Gastrocnemius medialis (tissue), 4 donors: ENCODE measurements at regions not wholly inside any gene's neighbourhood (a gene's known extent, or its start where the extent isn't known, plus 50 kb on each side); places are given as distances from the start of the nearest gene placed in this dataset.

ENCODE experiments used
- ATAC-seq, 2 donors: fragments of 150-250 bp; one replicate each; pipeline ENCODE4 v1.9.1; 2016
- DNase-seq, 2 donors: peaks; one replicate each; pipeline ENCODE4 v3.0.0-alpha.2; 2019
- H3K27ac ChIP-seq, 4 donors: fragments of 200-600 bp; sonication (generic); 1 replicate in 1 of 4; 2 replicates in 3 of 4; pipeline ENCODE4 v1.5.1; 2016 to 2018; ENCODE audit warnings: mild to moderate bottlenecking in 2 of 4, moderate library complexity in 1 of 4
- H3K27me3 ChIP-seq, 3 donors: fragments of 200-600 bp; sonication (generic) in 2 of 3; 1 replicate in 1 of 3; 2 replicates in 2 of 3; pipeline versions ENCODE4 v1.5.1 to v1.6.0; 2016 to 2019; ENCODE audit warnings: mild to moderate bottlenecking in 1 of 3, moderate library complexity in 1 of 3
- H3K36me3 ChIP-seq, 2 donors: fragments of 200-600 bp; sonication (generic) in 1 of 2; one replicate each; pipeline ENCODE4 v1.5.1; 2017 to 2018
- H3K4me1 ChIP-seq, 2 donors: fragments of 200-600 bp; sonication (generic) in 1 of 2; one replicate each; pipeline ENCODE4 v1.5.1; 2016 to 2017; ENCODE audit warnings: mild to moderate bottlenecking in 2 of 2
- H3K4me3 ChIP-seq, 4 donors: fragments of 200-600 bp; sonication (generic) in 3 of 4; 1 replicate in 1 of 4; 2 replicates in 3 of 4; pipeline ENCODE4 v1.5.1; 2016 to 2019; ENCODE audit warnings: mild to moderate bottlenecking in 2 of 4
- H3K9me3 ChIP-seq, 3 donors: fragments of 200-600 bp; sonication (generic) in 2 of 3; 1 replicate in 1 of 3; 2 replicates in 2 of 3; pipeline ENCODE4 v1.5.1; 2016 to 2019
- POLR2A ChIP-seq, 2 donors: fragments of 450-650 bp; IDR thresholded peaks; one replicate each; pipeline ENCODE4 v1.6.1; 2017; ENCODE audit warnings: antibody characterized with exemption in 2 of 2, mild to moderate bottlenecking in 2 of 2, moderate library complexity in 2 of 2
- in situ Hi-C, 4 donors: fragments of 200-750 bp; cut with MboI; loops; one replicate each; pipeline versions ENCODE4 v1.15.0 to v1.8.0; 2017; ENCODE audit warnings: low sequenced_read_pairs in 4 of 4
- intact Hi-C: fragments of 100-400 bp; cut with DNase I; formaldehyde crosslinking; loops from one replicate; pipeline ENCODE4 v1.15.1; 2023; ENCODE audit warnings: low total_unique reads
- TF ChIP-seq, protein P1 (sequence below), 5 experiments: fragments of 450-650 bp in 3 of 5; fragments of 200-600 bp in 2 of 5; sonication (generic) in 2 of 5; IDR thresholded peaks in 4 of 5; conservative IDR thresholded peaks in 1 of 5; 1 replicate in 4 of 5; 2 replicates in 1 of 5; pipeline ENCODE4 v1.5.1; 2016 to 2019; ENCODE audit warnings: antibody characterized with exemption in 5 of 5, mild to moderate bottlenecking in 3 of 5, moderate library complexity in 3 of 5

DNA sequence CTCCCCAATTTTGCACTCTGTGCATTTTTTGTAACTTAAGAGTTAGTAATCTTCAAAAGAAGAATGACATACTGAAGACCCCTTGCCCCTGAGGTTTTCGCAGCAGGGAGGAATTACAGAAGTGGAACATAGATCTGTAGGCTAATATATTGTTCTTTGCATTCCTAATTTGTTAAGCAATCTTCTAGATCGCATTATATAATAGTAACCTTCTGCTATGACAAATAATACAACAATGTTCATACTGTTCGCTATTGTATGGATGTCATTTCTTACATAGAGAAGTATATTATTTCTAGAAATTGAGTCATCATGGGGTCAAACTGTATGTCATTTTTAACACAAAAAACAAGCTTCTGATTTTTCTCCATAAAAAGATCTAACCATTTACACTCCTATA, 95.8 kb upstream of the TGFBR2 start:
- in situ Hi-C loops: loop anchor here in 1 of 4 donors (25.0 kb wide), 1 partner anchor 177 kb away; no protein-coding TSS in a partner anchor
- TF ChIP-seq, protein P1, sequence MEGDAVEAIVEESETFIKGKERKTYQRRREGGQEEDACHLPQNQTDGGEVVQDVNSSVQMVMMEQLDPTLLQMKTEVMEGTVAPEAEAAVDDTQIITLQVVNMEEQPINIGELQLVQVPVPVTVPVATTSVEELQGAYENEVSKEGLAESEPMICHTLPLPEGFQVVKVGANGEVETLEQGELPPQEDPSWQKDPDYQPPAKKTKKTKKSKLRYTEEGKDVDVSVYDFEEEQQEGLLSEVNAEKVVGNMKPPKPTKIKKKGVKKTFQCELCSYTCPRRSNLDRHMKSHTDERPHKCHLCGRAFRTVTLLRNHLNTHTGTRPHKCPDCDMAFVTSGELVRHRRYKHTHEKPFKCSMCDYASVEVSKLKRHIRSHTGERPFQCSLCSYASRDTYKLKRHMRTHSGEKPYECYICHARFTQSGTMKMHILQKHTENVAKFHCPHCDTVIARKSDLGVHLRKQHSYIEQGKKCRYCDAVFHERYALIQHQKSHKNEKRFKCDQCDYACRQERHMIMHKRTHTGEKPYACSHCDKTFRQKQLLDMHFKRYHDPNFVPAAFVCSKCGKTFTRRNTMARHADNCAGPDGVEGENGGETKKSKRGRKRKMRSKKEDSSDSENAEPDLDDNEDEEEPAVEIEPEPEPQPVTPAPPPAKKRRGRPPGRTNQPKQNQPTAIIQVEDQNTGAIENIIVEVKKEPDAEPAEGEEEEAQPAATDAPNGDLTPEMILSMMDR (IDR thresholded peaks at IDR 0.05 in 4 of 5, conservative IDR thresholded peaks at IDR 0.05 in 1 of 5): no peak
- TF ChIP-seq POLR2A (IDR thresholded peaks at IDR 0.05): no peak
- Histone ChIP-seq H3K27ac (no peak overlapping the region), H3K36me3 (no peaks in the 10 kb centered on the region), H3K4me3 (no peak overlapping the region), H3K9me3 (no peaks in the 10 kb centered on the region), H3K4me1 (peaks cover 0 to 9% of the 10 kb centered on the region in 2 donors), H3K27me3 (no peaks in the 10 kb centered on the region)
- intact Hi-C loops: loop anchor here (10.0 kb wide), 1 partner anchor 184 kb away; no protein-coding TSS in a partner anchor
- ATAC-seq (no peak), DNase-seq (no peak)

GRCh38 chr3:30511524-30512251, 94.7 kb upstream of the TGFBR2 start:
- intact Hi-C loops (loop anchor here (10.0 kb wide), 1 partner anchor 183 kb away; no protein-coding TSS in a partner anchor), in situ Hi-C loops (loop anchor here in 1 of 4 donors (25.0 kb wide), 1 partner anchor 176 kb away; no protein-coding TSS in a partner anchor)
- no peak for TF ChIP-seq POLR2A (IDR thresholded peaks at IDR 0.05)
- TF ChIP-seq, protein P1 (IDR thresholded peaks at IDR 0.05 in 4 of 5, conservative IDR thresholded peaks at IDR 0.05 in 1 of 5): no peak
- Histone ChIP-seq H3K4me1 (peaks cover 0 to 9% of the 10 kb centered on the region in 2 donors), H3K27ac (peak overlapping the region in 3 of 4 donors; percentile 15 to 40 (median 24)), H3K36me3 (no peaks in the 10 kb centered on the region), H3K9me3 (no peaks in the 10 kb centered on the region), H3K27me3 (no peaks in the 10 kb centered on the region), H3K4me3 (no peak overlapping the region)
- DNase-seq: peak; percentile 23 to 27
- peak; percentile 96 to 97 for ATAC-seq

- TF ChIP-seq, protein P1 (IDR thresholded peaks at IDR 0.05 in 4 of 5, conservative IDR thresholded peaks at IDR 0.05 in 1 of 5): no peak
- no peak for TF ChIP-seq POLR2A (IDR thresholded peaks at IDR 0.05)
- intact Hi-C loops (loop anchor here (10.0 kb wide), 1 partner anchor 182 kb away; no protein-coding TSS in a partner anchor), in situ Hi-C loops (loop anchor here in 1 of 4 donors (25.0 kb wide), 1 partner anchor 175 kb away; no protein-coding TSS in a partner anchor)
- H3K27me3 ChIP-seq: no peaks in the 10 kb centered on the region
- H3K4me1 ChIP-seq: peaks cover 3 to 14% of the 10 kb centered on the region in 2 donors
- H3K36me3 ChIP-seq: no peaks in the 10 kb centered on the region
- H3K9me3 ChIP-seq: no peaks in the 10 kb centered on the region
- H3K4me3 ChIP-seq: no peak overlapping the region
- no peak for DNase-seq
- no peak for ATAC-seq
- no peak overlapping the region for H3K27ac ChIP-seq
These were observed 93.8 kb upstream of the TGFBR2 start for GRCh38 chr3:30512576-30512975.

DNA sequence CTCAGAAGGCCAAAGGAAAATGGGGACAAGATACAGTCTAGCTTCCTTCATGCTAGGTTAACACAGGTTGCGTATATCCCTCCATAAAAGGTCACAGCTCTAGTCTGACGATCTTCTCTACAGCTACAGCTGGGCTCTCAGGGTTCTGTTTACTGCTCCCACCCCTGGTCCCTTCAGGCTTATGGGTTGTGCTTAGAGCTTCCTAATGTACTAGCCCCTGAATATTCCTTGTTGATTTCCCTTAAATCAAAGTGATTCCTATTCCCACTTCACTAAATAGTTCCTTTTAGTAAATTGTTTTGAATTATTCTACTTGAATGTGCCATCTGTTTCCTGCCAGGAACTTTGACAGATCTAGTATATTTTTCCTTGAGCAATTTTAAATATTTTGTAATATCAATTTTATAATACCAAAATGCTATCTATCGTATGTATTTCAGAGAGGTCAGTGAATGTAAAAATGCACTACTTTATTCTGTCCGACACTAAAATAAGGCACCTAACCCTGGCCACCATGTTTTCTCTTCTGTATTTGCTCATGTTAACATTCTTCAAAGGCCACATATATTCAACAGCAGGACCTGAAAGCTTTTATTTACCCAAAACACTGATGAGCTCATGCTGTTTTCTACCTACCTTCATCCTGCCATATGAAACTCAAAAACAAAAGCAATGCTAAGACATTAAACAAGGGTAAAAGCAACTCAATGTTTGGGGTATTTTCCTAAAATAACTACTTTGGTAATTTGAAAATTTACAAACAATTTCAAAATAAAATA, 92.8 kb upstream of the TGFBR2 start:
- intact Hi-C loops: loop anchor here (10.0 kb wide), 1 partner anchor 181 kb away; no protein-coding TSS in a partner anchor

More for the DNA sequence above, 92.8 kb upstream of the TGFBR2 start:
- TF ChIP-seq, protein P1 (IDR thresholded peaks at IDR 0.05 in 4 of 5, conservative IDR thresholded peaks at IDR 0.05 in 1 of 5): no peak
- TF ChIP-seq POLR2A (IDR thresholded peaks at IDR 0.05): no peak
- Histone ChIP-seq H3K4me1 (peaks cover 13 to 24% of the 10 kb centered on the region in 2 donors), H3K9me3 (no peaks in the 10 kb centered on the region), H3K36me3 (no peaks in the 10 kb centered on the region), H3K27ac (no peak overlapping the region), H3K4me3 (no peak overlapping the region), H3K27me3 (no peaks in the 10 kb centered on the region)
- ATAC-seq (no peak), DNase-seq (no peak)
- in situ Hi-C loops: loop anchor here in 1 of 4 donors (25.0 kb wide), 1 partner anchor 174 kb away; no protein-coding TSS in a partner anchor
